ENCODE measurements at regions not wholly inside any gene's neighbourhood (a gene's known extent, or its start where the extent isn't known, plus 50 kb on each side); places are given as distances from the start of the nearest gene placed in this dataset.

- no peak for TF ChIP-seq POLR2A (IDR thresholded peaks at IDR 0.05; ENCODE audit: low read depth, low read length)
- no peak for TF ChIP-seq POLR2AphosphoS5 (IDR thresholded peaks at IDR 0.05; ENCODE audit: low read depth, low read length)
- TF ChIP-seq TAF1 (IDR thresholded peaks at IDR 0.05; ENCODE audit: borderline replicate concordance, low read depth, low read length), result no peak
Observed at GRCh38 chrX:47722260-47722659, 63.3 kb upstream of the UXT start.
